ENCODE measurements at regions not wholly inside any gene's neighbourhood (a gene's known extent, or its start where the extent isn't known, plus 50 kb on each side); places are given as distances from the start of the nearest gene placed in this dataset.
A peak's percentile ranks its signal among the peaks of the same experiment; 100 is the strongest.
"Not testable (repeated sequence)": the region's sequence is repeated elsewhere in the genome, so short reads cannot be mapped to it uniquely, and the experiment has no call there.

GRCh38 chr2:87512864-87513530 is 234.9 kb upstream of the PLGLB2 start:
- WGBS (ENCODE audit: low lambda C conversion rate), result 5% methylated on average over 5 of the region's 6 CpGs
- H3K4me1 ChIP-seq (ENCODE audit: insufficient read depth, low read length); H3K79me2 ChIP-seq (ENCODE audit: insufficient read depth, low read length); in situ Hi-C loops (cut with HindIII; ENCODE audit: extremely low pct_ligation_motif_present, low pct_unique_long_range_greater_than_20kb); H3K36me3 ChIP-seq (replicated peaks in 1 of 2; ENCODE audit: control insufficient read depth in 1 of 2, insufficient read depth in 2 of 2, low read length in 2 of 2); H3K27me3 ChIP-seq (ENCODE audit: control insufficient read depth in 1 of 2, insufficient read depth in 2 of 2, low read length in 2 of 2); H3K9ac ChIP-seq (ENCODE audit: insufficient read depth, low read depth, low read length); POLR2A ChIA-PET; H3K4me3 ChIP-seq (replicated peaks in 1 of 3; ENCODE audit: insufficient read depth in 1 of 3, low read depth in 2 of 3, low read length in 3 of 3); intact Hi-C loops (cut with micrococcal nuclease; ENCODE audit: unreplicated experiment); H2AFZ ChIP-seq (ENCODE audit: low read length); H4K20me1 ChIP-seq (ENCODE audit: insufficient read depth, low read length); H3K9me3 ChIP-seq (ENCODE audit: low read length); CTCF ChIA-PET (ENCODE audit: low intra/inter-chr PET ratio, low total read pairs); TF ChIP-seq HNF1A (CRISPR knock-in tag; IDR thresholded peaks at IDR 0.05; ENCODE audit: borderline replicate concordance): not testable (repeated sequence)
- BruUV-seq (replicated peaks), result TSS peak; percentile 55
- 0 out of 2 replicates have a peak, but pooled peaks have one; percentile 26 for TF ChIP-seq HNF1A (IDR thresholded peaks at IDR 0.05; ENCODE audit: low read depth)
- peak; percentile 60 for ATAC-seq
- H3K27ac ChIP-seq (ENCODE audit: extremely low read length, insufficient read depth, low read length), result peak overlapping the region; percentile 38
- peak; percentile 46 for FAIRE-seq
- DNase-seq (ENCODE audit: low spot score), result peak; percentile 2
- peak overlapping the region; percentile 39; the same call in 1 of the 2 replicates for H3K4me2 ChIP-seq (ENCODE audit: low read depth, low read length)

GRCh38 chr2:87514034-87514433 is 233.9 kb upstream of the PLGLB2 start:
- POLR2A ChIA-PET; BruUV-seq (replicated peaks): not testable (repeated sequence)
- WGBS (ENCODE audit: low lambda C conversion rate), result 86% methylated on average over 4 of the region's 5 CpGs

GRCh38 chr2:87514515-87514914 is 233.4 kb upstream of the PLGLB2 start:
- CTCF ChIA-PET (ENCODE audit: low intra/inter-chr PET ratio, low total read pairs); H3K9ac ChIP-seq (ENCODE audit: insufficient read depth, low read depth, low read length); DNase-seq (ENCODE audit: low spot score); H4K20me1 ChIP-seq (ENCODE audit: insufficient read depth, low read length); H3K4me1 ChIP-seq (ENCODE audit: insufficient read depth, low read length); POLR2A ChIA-PET; in situ Hi-C loops (cut with HindIII; ENCODE audit: extremely low pct_ligation_motif_present, low pct_unique_long_range_greater_than_20kb); H3K4me3 ChIP-seq (replicated peaks in 1 of 3; ENCODE audit: insufficient read depth in 1 of 3, low read depth in 2 of 3, low read length in 3 of 3); H3K27me3 ChIP-seq (ENCODE audit: control insufficient read depth in 1 of 2, insufficient read depth in 2 of 2, low read length in 2 of 2); H2AFZ ChIP-seq (ENCODE audit: low read length); intact Hi-C loops (cut with micrococcal nuclease; ENCODE audit: unreplicated experiment); H3K9me3 ChIP-seq (ENCODE audit: low read length); H3K4me2 ChIP-seq (ENCODE audit: low read depth, low read length); FAIRE-seq; H3K36me3 ChIP-seq (replicated peaks in 1 of 2; ENCODE audit: control insufficient read depth in 1 of 2, insufficient read depth in 2 of 2, low read length in 2 of 2); BruUV-seq (replicated peaks); H3K27ac ChIP-seq (ENCODE audit: extremely low read length, insufficient read depth, low read length); H3K79me2 ChIP-seq (ENCODE audit: insufficient read depth, low read length): not testable (repeated sequence)
- WGBS (ENCODE audit: low lambda C conversion rate), result no CpG with 5 or more reads among the region's 7 CpGs
- ATAC-seq, result 0 out of 3 replicates have a peak, but pooled peaks have one; percentile 13

More at GRCh38 chr2:87514034-87514433, 233.9 kb upstream of the PLGLB2 start:
- in situ Hi-C loops (cut with HindIII; ENCODE audit: extremely low pct_ligation_motif_present, low pct_unique_long_range_greater_than_20kb); H3K36me3 ChIP-seq (replicated peaks in 1 of 2; ENCODE audit: control insufficient read depth in 1 of 2, insufficient read depth in 2 of 2, low read length in 2 of 2); H3K9me3 ChIP-seq (ENCODE audit: low read length); CTCF ChIA-PET (ENCODE audit: low intra/inter-chr PET ratio, low total read pairs); H4K20me1 ChIP-seq (ENCODE audit: insufficient read depth, low read length); H2AFZ ChIP-seq (ENCODE audit: low read length); FAIRE-seq; H3K79me2 ChIP-seq (ENCODE audit: insufficient read depth, low read length); H3K27me3 ChIP-seq (ENCODE audit: control insufficient read depth in 1 of 2, insufficient read depth in 2 of 2, low read length in 2 of 2); H3K27ac ChIP-seq (ENCODE audit: extremely low read length, insufficient read depth, low read length); H3K9ac ChIP-seq (ENCODE audit: insufficient read depth, low read depth, low read length); H3K4me3 ChIP-seq (replicated peaks in 1 of 3; ENCODE audit: insufficient read depth in 1 of 3, low read depth in 2 of 3, low read length in 3 of 3); H3K4me1 ChIP-seq (ENCODE audit: insufficient read depth, low read length); H3K4me2 ChIP-seq (ENCODE audit: low read depth, low read length); intact Hi-C loops (cut with micrococcal nuclease; ENCODE audit: unreplicated experiment); DNase-seq (ENCODE audit: low spot score); ATAC-seq: not testable (repeated sequence)
